Stimulated activated CD4-positive, alpha-beta T cell treated with anti-CD3 and anti-CD28 coated beads, Interleukin-2, amount 100 ng/mL, for 48 hours (primary cell): ENCODE measurements at regions not wholly inside any gene's neighbourhood (a gene's known extent, or its start where the extent isn't known, plus 50 kb on each side); places are given as distances from the start of the nearest gene placed in this dataset.
"Not testable (repeated sequence)": the region's sequence is repeated elsewhere in the genome, so short reads cannot be mapped to it uniquely, and the experiment has no call there.

ENCODE experiments used
- DNase-seq, 2 donors: peaks; one replicate each; pipeline ENCODE4 v3.0.0-alpha.2; 2020

DNA sequence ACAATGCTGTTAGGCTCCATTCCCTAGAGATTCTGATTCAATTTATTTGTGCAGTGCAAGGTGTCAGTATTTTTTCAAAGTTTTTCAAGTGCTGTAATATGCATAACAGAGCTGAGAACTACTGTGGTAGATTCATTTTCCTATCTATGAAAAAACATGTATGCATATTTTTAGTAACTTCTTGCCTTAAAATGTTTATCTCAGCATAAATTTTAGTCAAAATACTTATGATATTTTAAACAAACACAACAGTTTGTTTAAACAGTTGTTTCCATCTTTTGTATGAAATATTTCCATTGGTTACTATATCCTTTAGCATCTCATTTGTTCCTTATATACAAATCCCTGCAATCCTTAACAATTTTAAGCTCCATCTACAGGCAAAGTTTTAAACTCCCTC, 624.8 kb upstream of the ADGRL3 start:
- no peak for DNase-seq

DNA sequence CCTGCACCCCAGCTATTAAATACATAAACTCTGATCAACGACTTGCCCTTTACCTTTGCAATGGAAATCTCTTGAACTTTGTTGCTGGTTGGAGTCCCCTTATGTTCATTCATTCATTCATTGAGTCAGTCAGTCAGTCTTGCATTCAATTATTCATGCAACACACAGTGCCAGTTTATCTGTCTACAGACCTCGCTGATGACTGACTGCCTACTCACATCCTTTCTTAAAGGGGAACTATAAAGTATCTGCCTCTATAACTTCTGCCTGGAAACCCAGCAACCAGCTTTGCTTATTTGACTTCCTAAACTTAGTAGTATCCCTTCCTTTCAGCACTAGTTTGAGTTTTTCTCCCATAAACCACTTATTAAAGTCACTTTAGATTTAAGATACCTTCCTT, 620.8 kb upstream of the ADGRL3 start:
- DNase-seq: no peak

DNA sequence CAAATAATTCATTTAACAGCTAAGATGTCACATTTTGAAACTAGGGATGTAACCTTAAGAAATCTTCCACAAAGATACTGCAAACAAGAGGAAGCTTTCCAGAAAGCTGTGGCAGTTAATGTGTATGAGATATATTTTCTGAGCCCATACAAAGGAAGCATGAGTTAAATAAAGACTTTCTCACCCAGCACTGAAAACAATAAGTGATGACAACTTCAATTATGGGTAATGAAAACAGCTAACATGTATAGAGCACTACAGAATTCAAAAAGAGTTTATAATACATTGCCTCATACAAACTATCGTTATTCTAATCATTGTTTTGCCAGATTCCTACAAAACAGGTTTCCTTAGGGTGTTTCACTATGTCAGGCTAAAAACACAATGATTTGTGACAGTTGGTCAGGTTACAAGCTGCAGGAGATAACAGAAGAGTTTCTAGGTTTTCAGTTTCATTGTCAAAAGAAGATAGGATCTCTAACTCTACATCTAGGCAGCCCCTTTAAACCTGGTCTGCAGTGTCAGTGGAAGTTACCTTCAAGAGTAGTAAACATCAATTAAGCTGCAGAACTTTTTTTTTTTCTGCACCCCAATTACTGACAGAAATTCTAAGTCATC, 618.1 kb upstream of the ADGRL3 start:
- DNase-seq: no peak

DNA sequence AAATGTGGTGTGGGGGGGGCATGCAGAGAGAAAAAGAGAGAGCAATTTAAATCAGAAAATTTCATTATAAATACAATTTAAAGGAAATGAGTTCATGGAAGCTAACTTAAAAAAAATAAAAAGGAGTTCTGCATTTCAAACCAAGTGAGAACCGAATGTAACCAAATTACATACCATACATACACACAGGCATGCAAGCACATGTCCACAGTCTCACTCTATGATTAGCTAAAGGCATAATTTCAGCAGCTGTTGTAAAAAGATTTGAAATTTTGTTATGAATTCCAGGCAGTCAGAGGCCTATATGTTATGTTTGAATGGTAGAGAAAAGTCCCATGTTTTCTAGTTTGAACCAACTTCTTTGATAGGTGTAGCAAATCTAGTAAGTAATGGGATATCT, 611.6 kb upstream of the ADGRL3 start:
- DNase-seq: no peak

DNA sequence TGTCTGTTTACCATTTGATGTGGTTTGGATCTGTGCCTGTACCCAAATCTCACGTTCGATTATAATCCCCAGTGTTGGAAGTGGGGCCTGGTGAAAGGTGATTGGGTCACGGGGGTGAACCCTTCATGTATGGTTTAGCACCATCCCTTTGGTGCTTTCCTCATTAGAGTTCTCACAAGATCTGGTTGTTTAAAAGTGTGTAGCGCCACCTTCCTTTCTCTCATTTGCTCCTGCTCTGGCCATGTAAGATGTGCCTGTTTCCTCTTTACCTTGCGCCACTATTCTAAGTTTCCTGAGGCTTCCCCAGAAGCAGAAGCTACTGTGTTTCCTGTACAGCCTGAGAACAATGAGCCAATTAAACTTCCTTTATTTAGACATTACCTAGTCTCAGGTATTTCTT, 610.7 kb upstream of the ADGRL3 start:
- DNase-seq: no peak

DNA sequence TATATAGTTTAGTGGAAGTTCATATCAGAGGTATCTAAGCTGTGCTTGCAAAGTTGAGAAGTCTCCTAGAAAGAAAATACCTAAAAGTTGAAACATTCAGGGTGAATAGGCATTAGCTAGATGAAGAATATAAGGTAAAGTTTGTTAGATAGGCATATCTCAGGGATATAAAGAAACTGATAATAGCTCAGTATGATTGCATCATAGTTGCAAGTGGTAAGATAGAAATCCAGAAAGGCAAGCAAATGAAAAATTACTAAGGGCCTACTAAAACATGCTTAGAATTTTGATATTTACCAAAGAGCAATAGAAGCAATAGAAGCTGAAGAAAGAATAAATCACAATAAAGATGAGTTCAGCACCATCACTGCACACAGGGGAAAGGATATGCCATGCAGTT, 610.0 kb upstream of the ADGRL3 start:
- no peak for DNase-seq

DNA sequence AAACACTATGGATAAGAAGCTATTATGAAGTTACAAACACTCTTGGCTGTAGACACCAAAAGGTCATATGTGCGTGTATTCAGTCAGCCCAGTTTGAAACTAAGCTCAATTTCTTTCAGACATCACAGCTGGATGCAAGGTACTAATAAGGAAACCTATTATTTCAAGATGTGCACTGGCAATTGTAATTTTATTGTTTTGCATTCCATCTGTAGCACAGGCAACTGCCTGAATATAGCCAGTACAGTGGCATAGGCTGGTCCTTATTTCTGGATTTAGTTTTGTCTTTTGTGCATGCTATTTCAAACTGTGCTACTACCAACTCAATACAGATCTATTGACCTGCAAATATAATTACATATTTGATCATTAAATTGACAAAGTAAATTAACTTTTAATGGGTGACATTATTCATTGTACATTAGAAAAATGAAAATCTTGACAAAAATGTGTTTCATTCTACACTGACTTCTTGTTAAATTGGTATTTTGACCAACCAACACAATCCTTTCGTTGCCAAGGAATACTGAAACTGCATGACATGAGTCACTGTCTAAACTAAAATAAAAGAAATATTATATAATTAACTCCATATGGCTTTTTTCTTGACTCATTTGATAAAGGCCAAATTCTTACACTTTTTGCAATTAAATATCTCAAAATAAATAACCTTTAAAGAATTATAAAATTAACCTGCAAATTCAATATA, 594.3 kb upstream of the ADGRL3 start:
- no peak for DNase-seq

DNA sequence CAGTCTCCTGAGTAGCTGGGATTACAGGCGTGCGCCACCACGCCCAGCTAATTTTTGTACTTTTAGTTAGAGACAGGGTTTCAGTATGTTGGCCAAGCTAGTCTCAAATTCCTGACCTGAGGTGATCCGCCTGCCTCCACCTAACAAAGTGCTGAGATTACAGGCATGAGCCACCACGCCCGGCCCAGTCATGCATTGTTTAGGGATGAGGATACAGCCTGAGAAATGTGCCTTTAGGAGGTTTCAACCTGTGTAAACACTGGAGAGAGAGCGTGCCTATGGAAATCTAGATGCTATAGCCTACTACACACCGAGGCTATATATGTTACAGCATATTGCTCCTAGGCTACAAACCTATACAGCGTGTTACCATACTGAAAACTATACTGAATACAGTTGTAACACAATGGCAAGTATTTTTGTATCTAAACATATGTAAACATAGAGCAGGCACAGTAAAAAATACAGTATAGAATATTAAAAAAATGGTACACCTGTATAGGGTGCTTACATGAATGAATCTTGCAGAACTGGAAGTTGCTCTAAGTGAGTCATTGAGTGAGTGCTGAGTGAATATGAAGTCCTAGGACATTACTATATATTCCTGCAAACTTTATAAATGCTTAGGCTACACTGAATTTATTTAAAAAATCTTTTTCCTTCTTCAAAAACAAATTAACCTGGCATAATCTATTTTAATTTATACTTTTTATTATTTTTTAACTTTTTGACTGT, 588.2 kb upstream of the ADGRL3 start:
- DNase-seq: no peak

DNA sequence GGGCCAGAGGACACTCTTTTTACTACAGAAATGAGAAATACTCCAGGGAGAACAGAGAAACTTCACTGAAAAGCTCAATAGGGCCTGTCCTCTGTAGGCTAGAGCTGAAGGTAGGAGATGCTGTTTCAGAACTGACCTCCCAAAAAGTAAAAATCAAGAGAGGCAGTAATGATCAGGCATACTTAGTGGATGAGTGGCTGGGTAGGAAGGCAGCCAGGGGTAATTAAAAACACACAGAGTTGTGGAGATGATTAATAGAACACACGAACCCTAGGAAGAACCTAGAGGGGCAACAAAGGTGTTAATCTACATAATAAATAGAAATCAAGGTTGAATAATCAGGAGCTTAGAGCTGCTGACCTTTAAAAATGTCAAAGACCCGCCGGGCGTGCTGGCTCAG, 582.4 kb upstream of the ADGRL3 start:
- no peak for DNase-seq

DNA sequence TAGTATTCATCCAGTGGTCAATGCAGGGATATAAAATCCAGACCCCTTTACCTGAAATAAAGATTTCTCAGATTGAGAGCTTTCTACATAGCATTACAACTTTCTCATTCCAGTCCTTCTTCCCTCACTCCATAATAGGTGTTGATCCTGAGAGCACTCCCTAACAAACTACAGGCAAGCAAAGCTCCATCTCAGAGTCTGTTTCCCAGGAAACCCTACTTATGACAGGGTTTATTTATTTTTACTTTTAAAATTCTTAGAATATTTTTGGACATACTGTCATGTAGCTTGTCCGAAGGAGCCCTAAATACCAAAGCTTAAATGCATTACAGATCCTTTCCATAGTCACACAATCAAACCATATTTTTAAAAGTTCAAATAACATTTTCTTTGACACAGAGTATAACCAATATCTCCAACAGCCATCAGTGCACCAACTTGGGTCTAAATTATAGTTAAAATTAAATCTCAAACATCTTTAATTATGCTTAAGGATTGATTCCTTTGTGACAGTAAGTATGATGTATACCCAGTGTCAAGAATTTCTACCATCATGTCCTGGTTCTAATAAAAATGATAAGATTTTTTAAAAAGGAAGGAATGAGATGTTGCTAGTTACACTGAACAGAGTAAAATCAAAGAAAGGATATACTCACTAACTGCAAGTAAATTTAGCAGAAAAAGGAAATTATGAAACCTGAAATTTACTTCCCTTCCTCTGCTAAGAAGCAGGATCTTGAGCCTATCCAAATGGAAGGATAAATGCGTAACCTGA, 580.4 kb upstream of the ADGRL3 start:
- DNase-seq: no peak

DNA sequence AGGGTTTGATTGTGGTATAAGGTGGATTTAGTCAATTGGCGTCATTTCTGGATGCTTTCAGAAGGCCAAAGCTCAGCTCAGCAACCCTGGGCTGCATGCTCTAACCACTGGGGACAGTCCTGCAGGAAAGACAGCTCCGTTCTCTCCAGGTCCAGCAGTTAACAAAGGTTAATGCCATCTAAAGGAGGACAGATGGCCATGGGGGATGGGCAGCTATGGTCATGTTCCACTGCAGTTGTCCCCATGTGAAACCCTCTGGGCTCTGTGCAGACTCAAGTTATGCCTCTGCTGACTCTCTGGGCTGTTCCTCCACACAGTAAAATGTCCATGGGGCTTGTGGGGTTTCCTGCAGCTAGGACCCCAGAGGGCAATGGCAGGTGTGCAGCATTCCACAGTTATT, 562.1 kb upstream of the ADGRL3 start:
- DNase-seq: no peak

DNA sequence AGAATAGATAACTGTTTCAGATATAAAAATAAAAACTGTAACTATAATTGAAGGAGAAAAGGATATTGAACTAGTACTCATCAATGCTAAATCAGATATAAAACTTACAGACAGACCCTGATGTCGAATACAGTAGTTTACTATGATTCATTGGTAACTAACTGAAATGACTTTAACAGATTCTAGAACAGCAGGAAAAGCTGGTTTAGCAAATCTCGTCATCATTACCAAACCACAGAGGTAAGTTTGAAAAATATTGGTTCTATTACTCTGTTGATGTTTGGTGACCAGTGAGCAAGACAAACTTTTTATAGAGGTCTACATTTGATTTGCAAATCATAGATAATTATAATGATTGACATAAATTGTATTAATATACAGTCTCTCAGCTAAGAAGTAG, 551.4 kb upstream of the ADGRL3 start:
- no peak for DNase-seq

DNA sequence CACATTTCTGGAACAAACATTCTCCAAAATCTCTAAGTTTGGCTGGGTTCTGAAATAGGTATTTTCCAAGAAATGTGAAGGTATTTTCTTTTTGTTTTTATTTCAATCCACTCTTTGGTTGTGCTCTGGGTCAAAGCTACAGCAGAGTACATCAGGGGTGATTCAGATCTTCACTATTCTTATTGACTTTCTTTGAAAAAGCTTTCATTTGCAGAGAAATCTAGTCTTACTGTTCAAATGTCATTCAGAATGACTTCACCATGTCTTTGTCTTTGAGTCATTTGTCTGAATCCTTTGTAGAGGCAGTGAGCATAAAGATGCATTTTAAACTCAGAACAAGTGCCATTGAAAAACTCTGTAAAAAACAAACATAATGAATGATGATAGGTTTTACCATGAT, 547.2 kb upstream of the ADGRL3 start:
- DNase-seq: no peak

DNA sequence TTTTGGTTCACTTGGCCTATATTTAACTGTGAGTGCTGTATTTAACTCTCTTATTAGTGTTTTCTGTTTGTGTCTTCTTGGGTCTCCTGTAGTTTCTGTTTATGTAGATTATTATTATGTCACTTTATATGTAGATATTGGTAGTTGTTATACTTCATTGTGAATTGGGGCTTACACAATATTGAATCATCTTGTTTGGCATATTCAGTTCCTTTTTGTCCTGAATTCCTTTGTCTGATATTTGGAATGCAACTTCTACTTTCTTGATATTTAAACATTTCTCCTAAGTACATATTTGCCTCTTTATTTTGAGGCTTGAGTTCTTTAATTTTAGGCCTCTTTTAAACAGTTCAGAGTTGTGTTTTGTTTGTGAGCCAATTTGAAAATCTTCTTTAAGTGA, 544.8 kb upstream of the ADGRL3 start:
- DNase-seq: no peak

DNA sequence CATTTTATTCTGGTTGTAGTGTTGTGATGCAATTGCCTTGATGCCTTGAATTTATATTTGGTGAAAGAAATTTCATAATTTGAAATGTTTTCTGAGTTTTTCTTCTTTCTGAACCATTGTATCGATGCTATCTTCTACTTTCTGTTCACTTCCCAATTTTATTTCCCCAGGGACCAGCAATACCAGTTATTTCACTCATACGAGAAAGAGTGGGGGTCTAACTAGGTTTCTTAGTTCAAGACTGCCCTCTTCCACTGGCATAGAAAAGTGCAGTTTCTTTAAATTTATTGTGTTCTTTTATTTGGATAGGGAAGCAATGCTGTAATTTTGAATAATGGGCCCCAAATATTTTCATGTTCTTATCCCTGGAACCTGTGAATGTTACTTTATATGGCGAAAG, 544.0 kb upstream of the ADGRL3 start:
- no peak for DNase-seq

DNA sequence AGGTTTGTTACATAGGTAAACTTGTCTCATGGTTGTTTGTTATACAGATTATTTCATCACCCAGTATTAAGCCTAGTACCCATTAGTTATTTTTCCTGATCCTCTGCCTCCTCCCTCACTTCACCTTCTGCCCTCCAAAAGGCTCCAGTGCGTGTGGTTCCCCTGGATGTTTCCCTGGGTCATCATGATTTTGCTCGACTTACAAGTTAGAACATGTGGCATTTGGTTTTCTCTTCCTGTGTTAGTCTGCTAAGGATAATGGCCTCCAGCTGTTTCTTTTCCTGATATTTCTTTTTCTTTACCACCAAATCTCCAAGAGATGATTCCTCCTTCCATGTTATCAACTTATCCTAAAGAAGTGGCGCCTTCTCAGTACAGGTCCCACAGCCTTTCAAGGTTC, 543.1 kb upstream of the ADGRL3 start:
- DNase-seq: no peak

DNA sequence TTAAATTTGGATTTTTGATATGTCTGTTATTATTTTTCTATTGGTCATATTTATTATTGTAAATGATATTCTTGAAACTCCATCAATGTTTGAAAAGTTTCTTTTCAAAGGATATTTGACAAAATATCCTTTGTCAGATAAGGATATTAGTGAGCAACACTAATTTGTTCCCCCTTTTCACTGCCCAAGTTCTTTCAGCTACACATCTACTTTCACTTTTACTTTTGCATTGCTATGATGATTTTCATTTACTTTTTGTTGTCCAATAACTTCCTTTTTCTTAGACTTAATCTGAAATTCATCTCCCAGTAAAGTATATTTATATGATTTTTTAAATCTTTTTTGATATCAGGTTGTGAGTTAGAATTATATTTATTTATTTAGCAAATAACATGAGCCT, 542.3 kb upstream of the ADGRL3 start:
- no peak for DNase-seq

DNA sequence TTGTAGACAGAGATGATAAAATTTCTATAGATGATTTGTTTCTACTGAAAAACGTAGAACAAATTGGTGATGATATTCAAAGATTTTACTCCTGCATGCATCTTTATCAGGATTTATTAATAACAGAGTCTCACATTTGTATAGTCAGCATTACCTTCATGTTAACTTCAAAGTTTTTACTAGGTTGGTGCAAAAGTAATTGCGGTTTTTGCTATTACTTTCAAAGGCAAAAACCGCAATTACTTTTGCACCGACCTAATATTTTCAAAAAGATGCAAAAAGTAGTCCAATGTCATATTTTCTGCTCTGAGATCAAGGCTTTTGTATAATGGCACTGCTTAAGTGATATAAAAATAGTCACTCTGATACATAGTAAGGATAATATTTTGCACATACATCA, 536.4 kb upstream of the ADGRL3 start:
- no peak for DNase-seq

DNA sequence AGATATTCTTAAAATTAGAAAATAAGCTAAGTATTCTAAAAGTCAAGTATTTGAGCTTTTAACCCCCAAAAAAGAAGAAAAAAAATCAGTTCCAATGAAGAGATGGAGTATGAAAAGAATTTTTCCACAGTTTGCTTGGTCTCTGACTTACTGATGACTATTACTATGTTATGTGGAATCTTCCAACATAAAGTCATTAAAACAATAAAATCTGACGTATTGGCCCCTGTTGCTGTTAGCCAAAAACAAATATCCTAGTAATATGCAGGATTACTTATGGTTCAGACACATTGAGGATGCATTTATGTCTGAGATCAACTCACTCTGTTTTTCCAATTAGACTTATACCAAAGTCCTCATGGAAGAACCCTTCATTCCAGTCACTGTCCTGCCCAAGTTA, 517.2 kb upstream of the ADGRL3 start:
- no peak for DNase-seq

DNA sequence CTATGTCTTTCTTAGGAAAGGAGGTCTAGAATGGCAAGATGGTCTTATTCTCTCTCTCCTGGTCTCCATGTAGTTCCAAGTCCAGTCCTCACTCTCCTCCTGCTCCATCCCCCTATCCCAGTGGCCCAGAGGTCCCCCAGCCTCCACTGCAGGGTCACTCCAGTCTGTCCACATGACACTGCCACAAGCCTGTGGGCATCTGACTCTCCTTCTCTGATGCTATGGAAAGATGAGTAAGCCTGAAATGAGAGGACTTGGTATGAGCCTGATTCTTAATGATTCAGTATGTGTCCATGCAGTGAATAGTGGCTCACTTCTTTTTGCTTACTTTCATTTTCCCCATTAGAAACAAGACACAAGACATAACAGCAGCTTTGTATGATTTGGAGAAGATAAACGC, 516.8 kb upstream of the ADGRL3 start:
- no peak for DNase-seq

DNA sequence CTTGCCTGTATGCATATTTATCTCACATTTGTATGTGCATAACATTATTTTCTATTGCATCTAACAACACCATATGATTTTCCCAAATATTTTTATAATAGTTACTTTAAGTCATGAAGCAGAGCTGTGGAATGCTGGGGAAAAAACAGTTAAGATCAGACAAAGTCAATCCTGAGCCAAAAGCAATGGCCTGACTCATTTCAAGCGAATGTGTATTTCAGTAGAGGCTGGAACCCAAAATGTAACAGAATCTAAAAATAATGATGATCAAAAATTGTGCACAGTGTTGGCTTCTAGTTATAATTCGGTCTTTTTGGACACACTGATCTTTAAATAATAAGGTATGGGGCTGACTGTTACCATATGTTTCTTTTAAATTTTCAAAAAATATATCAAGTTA, 516.2 kb upstream of the ADGRL3 start:
- no peak for DNase-seq

DNA sequence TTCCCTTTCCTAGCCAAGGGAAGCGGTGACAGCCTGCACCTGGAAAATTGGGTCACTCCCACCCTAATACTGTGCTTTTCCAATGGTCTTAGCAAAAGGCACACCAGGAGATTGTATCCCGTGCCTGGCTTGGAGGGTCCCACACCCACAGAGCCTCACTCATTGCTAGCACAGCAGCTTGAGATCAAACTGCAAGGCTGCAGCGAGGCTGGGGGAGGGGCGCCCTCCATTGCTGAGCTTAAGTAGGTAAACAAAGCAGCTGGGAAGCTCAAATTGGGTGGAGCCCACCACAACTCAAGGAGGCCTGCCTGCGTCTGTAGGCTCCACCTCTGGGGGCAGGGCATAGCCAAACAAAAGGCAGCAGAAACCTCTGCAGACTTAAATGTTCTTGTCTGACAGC, 504.1 kb upstream of the ADGRL3 start:
- not testable (repeated sequence) for DNase-seq

DNA sequence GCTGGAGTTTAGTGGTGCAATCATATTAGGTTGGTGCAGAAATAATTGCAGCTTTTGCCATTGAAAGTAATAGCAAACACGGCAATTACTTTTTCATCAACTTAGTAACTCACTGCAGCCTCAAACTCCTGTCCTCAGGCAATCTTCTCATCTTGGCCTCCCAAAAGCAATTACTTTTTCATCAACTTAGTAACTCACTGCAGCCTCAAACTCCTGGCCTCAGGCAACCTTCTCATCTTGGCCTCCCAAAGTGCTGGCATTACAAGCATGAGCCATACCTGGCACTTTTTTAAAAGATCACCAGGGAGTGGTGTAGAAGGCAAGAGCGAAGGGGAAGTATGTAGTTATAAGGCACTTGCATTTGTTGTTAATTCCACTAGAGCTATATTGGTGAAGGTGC, 491.1 kb upstream of the ADGRL3 start:
- DNase-seq: no peak

DNA sequence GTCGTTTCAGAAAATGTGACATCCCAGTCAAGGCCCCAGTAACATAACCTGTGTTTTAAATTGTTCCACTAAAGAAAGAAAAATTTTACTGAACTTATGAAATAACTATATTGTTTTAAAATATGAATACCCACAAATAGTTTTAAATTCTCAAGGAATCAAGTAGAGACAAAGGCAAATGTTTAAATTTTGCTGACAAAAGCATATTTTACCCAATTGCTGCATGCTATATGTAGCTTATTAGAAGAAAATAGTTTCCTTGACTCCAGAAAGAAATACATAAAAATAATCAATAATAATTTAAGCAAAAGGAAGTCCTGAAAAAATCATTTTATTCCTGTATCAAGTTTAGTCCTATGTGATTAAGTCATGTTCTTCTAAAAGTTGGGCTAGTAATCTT, 481.3 kb upstream of the ADGRL3 start:
- no peak for DNase-seq
